KBM-7 (cell line): ENCODE measurements at regions not wholly inside any gene's neighbourhood (a gene's known extent, or its start where the extent isn't known, plus 50 kb on each side); places are given as distances from the start of the nearest gene placed in this dataset.

ENCODE experiments used
- DNase-seq: peaks from one replicate; pipeline ENCODE4 v3.0.0-alpha.2; 2015
- in situ Hi-C: fragments of 300-500 bp; cut with MboI; formaldehyde crosslinking; loops from 2 replicates; pipeline ENCODE4 v1.14.3; 2020; ENCODE audit warnings: low sequenced_read_pairs, low pct_unique_long_range_greater_than_20kb, mixed read lengths

- in situ Hi-C loops: no loop called here
- DNase-seq: no peak
Measured at GRCh38 chr14:99098199-99098598, 173.8 kb downstream of the BCL11B start.

DNA sequence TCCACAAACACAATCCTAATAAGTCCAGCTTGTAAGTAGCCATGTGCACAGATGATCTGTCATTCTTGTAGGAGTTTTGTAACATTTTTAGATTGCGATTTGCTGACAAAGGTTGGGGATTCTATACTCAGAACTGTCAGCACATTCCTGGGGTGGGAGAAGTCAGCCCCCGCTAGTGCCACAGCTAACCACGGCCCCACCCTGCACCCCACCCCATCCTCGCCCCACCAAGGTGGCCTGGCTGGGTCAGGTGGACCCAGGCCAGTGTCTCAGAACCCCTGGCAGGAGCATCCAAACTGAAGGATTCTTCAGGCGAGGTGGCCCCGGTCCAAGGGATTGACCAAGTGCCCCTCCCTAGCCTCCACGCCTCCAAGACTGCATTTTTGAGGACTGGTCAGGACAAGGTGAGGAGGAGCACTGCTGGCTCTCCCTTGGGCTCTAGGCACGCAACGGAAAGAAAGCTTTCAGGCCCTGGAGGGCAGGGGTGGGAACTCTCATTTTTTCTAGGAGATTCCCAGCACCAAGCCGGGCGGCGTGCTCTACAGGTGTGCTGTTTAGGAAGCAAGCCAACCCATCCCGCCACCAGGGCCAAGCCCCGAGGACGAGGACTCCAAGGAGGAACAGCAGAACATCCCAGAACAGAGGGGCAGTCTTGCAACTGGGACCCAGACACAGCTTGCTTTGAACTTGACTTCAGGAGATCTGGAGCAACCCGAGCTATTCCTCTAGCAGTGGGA lies 172.8 kb downstream of the BCL11B start:
- DNase-seq: no peak
- in situ Hi-C loops: no loop called here

- DNase-seq: no peak
- in situ Hi-C loops: no loop called here
Measured at GRCh38 chr14:99100497-99101270, 171.3 kb downstream of the BCL11B start.

GRCh38 chr14:99101855-99102461 lies 170.0 kb downstream of the BCL11B start:
- DNase-seq: no peak
- in situ Hi-C loops: no loop called here

DNA sequence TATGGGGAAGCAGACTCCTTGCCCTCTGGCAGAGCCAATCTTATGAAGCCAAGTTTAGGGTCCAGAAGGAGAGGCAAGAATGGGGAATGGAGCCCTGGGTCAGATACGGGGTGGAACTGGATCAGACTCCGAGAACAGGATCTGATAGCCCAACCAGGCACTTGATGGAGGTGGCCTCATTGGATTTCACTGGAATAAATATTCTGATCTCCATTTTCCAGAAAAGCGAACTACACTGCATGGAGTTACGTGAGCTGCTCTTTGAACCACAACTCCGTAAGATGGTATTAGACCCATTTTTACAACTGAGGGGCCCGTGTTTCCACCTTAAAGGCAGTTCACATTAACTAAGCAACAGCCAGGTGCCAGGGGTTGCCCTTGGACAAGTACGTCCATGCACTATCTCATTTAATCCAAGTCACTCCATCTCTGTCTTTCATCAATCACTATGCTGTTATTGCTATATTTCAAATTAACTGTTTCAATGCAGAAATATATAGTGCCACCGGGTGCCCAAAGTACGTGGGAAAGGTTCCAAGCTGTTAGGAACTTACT lies 155.2 kb downstream of the BCL11B start:
- in situ Hi-C loops: no loop called here

GRCh38 chr14:99117671-99118045 lies 154.3 kb downstream of the BCL11B start:
- no peak for DNase-seq
- in situ Hi-C loops: no loop called here

More for the DNA sequence above, 155.2 kb downstream of the BCL11B start:
- DNase-seq: no peak

GRCh38 chr14:99118046-99118721 lies 153.8 kb downstream of the BCL11B start:
- DNase-seq: no peak
- in situ Hi-C loops: no loop called here

DNA sequence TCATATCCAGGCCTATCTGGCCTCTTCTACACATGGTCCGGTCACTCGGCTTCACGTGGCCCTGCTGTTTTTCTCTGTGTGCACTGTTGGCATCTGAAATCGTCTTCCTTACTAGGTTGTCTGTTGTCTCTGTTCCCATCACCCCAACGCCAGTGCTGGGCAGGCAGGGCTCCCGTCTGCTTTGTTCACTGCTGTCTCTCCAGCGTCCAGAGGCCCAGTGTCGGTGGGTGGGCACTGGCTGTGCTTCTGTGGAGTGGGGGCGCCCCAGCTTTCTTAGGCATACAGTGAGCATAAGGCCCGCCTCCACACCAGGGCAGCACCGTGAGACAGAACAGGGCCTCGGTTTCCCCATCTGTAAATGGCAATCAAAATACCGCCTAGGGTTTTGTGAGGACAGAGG lies 153.1 kb downstream of the BCL11B start:
- in situ Hi-C loops: no loop called here
- DNase-seq: no peak
